GM06990 (cell line): ENCODE measurements at regions not wholly inside any gene's neighbourhood (a gene's known extent, or its start where the extent isn't known, plus 50 kb on each side); places are given as distances from the start of the nearest gene placed in this dataset.

Experiments
- DNase-seq: peaks from one replicate; pipeline ENCODE4 v3.0.0-alpha.2; 2011; ENCODE audit not compliant: insufficient read length; ENCODE audit errors: extremely low read depth
- H3K27me3 ChIP-seq: replicated peaks from 2 replicates; pipeline ENCODE4 v1.6.0; 2011; ENCODE audit warnings: low read length; ENCODE audit not compliant: control insufficient read depth, insufficient read depth
- H3K36me3 ChIP-seq: 2 replicates; pipeline ENCODE4 v1.5.1; 2011; ENCODE audit warnings: low read length; ENCODE audit not compliant: control insufficient read depth, insufficient read depth
- H3K4me3 ChIP-seq: replicated peaks from 2 replicates; pipeline ENCODE4 v1.5.1; 2011; ENCODE audit warnings: low read depth, mild to moderate bottlenecking, control low read depth, low read length
- CTCF ChIP-seq: IDR thresholded peaks from 2 replicates; pipeline ENCODE4 v1.5.1; 2011; ENCODE audit warnings: low read length, control low read depth, mild to moderate bottlenecking, inconsistent platforms; ENCODE audit not compliant: insufficient read depth, poor library complexity, severe bottlenecking

- Histone ChIP-seq H3K36me3 (no peaks in the 10 kb centered on the region), H3K4me3 (no peak overlapping the region), H3K27me3 (no peaks in the 10 kb centered on the region; the same call in 1 of the 2 replicates)
- DNase-seq: no peak
- TF ChIP-seq CTCF: no peak
Observed at GRCh38 chr1:94675373-94675772, 133.8 kb upstream of the F3 start.

GRCh38 chr1:94674876-94675275, 133.3 kb upstream of the F3 start:
- H3K4me3 ChIP-seq: no peak overlapping the region

GRCh38 chr1:94672934-94673333, 131.4 kb upstream of the F3 start:
- Histone ChIP-seq H3K27me3 (no peaks in the 10 kb centered on the region), H3K36me3 (no peaks in the 10 kb centered on the region), H3K4me3 (no peak overlapping the region)
- no peak for TF ChIP-seq CTCF
- no peak for DNase-seq

More at GRCh38 chr1:94674876-94675275, 133.3 kb upstream of the F3 start:
- Histone ChIP-seq H3K27me3 (no peaks in the 10 kb centered on the region; the same call in 1 of the 2 replicates), H3K36me3 (no peaks in the 10 kb centered on the region)
- DNase-seq: no peak
- no peak for TF ChIP-seq CTCF

GRCh38 chr1:94672001-94672400, 130.4 kb upstream of the F3 start:
- H3K4me3 ChIP-seq: no peak overlapping the region
- TF ChIP-seq CTCF: no peak
- DNase-seq: no peak
- no peaks in the 10 kb centered on the region for H3K36me3 ChIP-seq
- no peaks in the 10 kb centered on the region for H3K27me3 ChIP-seq

- H3K4me3 ChIP-seq: no peak overlapping the region
- no peaks in the 10 kb centered on the region for H3K36me3 ChIP-seq
- DNase-seq: no peak
- TF ChIP-seq CTCF: no peak
- no peaks in the 10 kb centered on the region for H3K27me3 ChIP-seq
Observed at GRCh38 chr1:94670273-94670672, 128.7 kb upstream of the F3 start.

GRCh38 chr1:94669198-94669597, 127.6 kb upstream of the F3 start:
- no peak overlapping the region for H3K4me3 ChIP-seq
- no peaks in the 10 kb centered on the region for H3K27me3 ChIP-seq
- TF ChIP-seq CTCF: no peak
- H3K36me3 ChIP-seq: no peaks in the 10 kb centered on the region
- DNase-seq: no peak
